Hepatocyte (in vitro differentiated cells): ENCODE measurements at regions not wholly inside any gene's neighbourhood (a gene's known extent, or its start where the extent isn't known, plus 50 kb on each side); places are given as distances from the start of the nearest gene placed in this dataset.

ENCODE experiments used
- EZH2 ChIP-seq: fragments of 200-600 bp; sonication (generic); IDR thresholded peaks from 2 replicates; pipeline ENCODE4 v1.6.1; 2016; ENCODE audit warnings: antibody characterized with exemption, mild to moderate bottlenecking, borderline replicate concordance
- EZH2phosphoT487 ChIP-seq: fragments of 200-600 bp; sonication (generic); IDR thresholded peaks from one replicate; pipeline ENCODE4 v1.6.1; 2018; ENCODE audit warnings: antibody characterized with exemption, mild to moderate bottlenecking, low read depth, moderate library complexity; ENCODE audit not compliant: unreplicated experiment, severe bottlenecking
- TF ChIP-seq, protein P1 (sequence below): fragments of 200-600 bp; sonication (generic); IDR thresholded peaks from 2 replicates; pipeline ENCODE4 v1.5.1; 2016; ENCODE audit warnings: antibody characterized with exemption, mild to moderate bottlenecking; ENCODE audit not compliant: poor library complexity

DNA sequence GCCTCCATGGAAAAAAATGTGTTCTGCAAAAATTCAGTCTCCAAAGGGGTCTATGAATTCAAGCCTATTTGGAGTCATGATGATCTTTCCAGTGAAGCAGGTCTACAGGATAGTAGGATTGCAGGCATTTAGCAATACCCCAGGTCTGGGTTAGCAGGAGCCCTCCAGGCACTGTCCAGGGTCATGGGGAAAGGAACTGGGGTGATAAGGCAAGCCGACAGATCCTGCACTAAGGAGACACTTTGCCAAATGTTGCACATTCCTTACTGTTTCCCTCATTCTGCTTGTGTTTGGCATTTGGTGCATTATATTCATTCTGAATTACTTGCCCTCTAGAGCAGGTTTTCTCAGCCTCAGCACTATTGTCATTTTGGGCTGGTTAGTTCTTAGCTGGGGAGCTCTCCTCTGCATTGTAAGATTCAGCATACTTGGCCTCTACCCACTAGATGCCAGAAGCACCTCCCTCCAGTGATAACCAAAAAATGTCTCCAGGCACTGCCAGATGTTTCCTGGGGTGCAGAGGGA is 333.3 kb upstream of the PLXNA2 start:
- TF ChIP-seq, protein P1, sequence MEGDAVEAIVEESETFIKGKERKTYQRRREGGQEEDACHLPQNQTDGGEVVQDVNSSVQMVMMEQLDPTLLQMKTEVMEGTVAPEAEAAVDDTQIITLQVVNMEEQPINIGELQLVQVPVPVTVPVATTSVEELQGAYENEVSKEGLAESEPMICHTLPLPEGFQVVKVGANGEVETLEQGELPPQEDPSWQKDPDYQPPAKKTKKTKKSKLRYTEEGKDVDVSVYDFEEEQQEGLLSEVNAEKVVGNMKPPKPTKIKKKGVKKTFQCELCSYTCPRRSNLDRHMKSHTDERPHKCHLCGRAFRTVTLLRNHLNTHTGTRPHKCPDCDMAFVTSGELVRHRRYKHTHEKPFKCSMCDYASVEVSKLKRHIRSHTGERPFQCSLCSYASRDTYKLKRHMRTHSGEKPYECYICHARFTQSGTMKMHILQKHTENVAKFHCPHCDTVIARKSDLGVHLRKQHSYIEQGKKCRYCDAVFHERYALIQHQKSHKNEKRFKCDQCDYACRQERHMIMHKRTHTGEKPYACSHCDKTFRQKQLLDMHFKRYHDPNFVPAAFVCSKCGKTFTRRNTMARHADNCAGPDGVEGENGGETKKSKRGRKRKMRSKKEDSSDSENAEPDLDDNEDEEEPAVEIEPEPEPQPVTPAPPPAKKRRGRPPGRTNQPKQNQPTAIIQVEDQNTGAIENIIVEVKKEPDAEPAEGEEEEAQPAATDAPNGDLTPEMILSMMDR = no peak
- TF ChIP-seq EZH2phosphoT487 (no peak), EZH2 (no peak)
